Forelimb muscle (tissue), 1 donor: ENCODE measurements at regions not wholly inside any gene's neighbourhood (a gene's known extent, or its start where the extent isn't known, plus 50 kb on each side); places are given as distances from the start of the nearest gene placed in this dataset.

ENCODE experiments used
- DNase-seq: peaks from one replicate; pipeline ENCODE4 v3.0.0-alpha.2; 2013; ENCODE audit warnings: low read depth

DNA sequence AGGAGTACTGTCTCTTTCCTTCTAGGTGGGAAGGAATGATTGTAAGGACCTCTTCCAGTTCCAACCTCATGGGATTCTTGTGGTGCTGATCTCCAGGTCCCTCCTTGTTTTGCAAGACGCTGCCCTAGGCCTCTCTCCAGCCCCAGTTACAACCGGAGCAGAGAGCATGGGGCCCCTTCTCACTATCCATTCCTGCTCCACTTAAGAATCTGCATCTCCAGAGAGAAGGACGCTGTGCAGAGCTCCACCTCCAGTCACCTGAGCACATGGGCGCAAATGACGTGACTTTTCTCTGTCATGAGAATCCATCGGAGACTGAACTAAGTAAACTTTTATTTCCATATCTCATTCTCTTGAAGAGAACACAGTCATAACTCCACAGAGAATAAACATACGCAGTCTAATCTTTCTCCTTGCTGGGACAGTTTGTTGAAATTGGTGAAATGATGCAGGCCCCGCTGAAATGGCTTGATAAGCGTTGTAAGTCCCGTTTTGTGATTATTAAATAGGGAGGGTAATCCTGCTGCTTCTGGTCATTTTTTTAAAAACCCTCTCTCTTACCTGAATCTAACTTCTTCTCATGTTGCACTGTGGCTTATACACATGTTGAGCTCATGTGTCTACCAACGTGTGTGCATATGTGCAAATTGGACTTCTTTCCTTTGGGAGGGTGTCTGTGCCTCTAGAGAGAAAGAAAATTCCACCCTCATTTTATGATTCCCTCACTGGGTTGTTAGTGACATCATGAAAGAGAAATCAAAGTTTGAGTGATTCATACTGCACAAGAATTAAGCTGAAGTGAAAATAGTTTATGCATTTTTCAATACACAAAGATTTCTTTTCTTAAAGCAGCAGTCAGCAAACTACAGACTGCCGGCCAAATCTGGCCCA, 133.2 kb upstream of the TBX20 start:
- no peak for DNase-seq

GRCh38 chr7:35386082-35386815, 132.3 kb upstream of the TBX20 start:
- no peak for DNase-seq

DNA sequence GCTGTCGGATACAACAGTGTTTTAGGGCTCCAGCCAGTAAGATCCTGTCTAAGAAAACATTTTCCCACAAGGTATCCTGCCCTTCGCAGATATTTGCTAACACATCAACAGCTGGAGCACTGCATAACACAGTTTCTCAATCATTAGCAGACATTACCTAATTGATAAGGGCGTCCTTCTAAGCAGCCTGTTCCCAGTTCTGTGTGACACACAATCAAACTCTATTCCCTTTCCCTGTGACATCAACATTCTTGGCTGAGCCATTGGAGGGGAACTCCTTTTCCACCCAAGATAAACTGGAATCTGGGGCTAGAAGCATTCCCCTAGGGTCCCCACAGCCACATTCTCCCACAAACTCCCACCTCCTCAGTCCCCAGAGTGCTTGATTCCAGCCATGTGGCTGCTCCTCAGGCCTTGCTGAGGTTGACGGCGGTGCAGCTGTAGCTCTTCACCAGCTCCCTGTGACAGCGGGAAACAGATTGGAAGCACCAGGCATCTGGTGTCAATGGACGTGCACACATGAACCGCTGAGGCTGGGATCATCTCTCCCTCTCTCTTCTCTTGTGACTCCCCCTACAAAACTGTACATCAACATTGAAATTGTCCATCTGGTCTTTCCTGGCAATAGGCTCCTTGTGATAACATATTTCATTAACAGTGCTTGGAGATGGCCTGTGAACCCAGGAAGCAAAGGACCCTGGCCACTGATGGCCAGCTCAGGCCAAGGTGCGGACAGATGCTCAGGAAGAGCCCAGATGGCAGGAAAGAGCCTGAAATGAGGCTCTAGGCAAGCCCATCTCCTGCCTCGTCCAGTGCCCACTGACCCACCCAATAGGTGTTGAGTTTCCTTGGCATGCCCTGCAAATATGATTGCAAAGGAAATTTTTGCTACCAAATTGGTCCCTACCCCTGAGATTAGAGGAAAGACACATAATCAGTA, 131.1 kb upstream of the TBX20 start:
- no peak for DNase-seq

- DNase-seq: no peak
Observed at GRCh38 chr7:35380739-35381224, 126.9 kb upstream of the TBX20 start.

- DNase-seq: no peak
Observed at GRCh38 chr7:35379481-35379880, 125.6 kb upstream of the TBX20 start.

GRCh38 chr7:35375516-35375915, 121.6 kb upstream of the TBX20 start:
- no peak for DNase-seq

- DNase-seq: no peak
Observed at GRCh38 chr7:35374858-35375257, 121.0 kb upstream of the TBX20 start.

GRCh38 chr7:35371221-35371620, 117.3 kb upstream of the TBX20 start:
- DNase-seq: no peak

DNA sequence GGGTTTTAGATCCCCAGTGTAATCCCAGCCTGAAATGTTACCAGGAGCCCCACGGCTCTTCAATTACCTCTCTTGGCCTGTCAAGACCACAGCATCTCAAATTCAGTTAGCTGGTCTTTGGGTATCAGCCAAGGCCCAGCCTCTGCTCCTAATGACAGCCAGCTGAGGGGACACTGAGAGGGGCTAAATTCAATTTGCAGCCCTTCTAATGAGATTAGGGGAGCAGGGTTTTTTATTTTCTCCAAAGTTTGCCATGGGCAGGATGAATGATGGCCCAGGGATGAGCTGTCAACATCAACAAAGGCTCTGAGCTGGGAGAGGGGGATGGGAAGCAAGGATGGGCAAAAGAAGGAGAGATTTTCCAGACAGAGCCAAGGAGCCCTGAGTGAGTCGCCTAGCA, 116.8 kb upstream of the TBX20 start:
- no peak for DNase-seq

DNA sequence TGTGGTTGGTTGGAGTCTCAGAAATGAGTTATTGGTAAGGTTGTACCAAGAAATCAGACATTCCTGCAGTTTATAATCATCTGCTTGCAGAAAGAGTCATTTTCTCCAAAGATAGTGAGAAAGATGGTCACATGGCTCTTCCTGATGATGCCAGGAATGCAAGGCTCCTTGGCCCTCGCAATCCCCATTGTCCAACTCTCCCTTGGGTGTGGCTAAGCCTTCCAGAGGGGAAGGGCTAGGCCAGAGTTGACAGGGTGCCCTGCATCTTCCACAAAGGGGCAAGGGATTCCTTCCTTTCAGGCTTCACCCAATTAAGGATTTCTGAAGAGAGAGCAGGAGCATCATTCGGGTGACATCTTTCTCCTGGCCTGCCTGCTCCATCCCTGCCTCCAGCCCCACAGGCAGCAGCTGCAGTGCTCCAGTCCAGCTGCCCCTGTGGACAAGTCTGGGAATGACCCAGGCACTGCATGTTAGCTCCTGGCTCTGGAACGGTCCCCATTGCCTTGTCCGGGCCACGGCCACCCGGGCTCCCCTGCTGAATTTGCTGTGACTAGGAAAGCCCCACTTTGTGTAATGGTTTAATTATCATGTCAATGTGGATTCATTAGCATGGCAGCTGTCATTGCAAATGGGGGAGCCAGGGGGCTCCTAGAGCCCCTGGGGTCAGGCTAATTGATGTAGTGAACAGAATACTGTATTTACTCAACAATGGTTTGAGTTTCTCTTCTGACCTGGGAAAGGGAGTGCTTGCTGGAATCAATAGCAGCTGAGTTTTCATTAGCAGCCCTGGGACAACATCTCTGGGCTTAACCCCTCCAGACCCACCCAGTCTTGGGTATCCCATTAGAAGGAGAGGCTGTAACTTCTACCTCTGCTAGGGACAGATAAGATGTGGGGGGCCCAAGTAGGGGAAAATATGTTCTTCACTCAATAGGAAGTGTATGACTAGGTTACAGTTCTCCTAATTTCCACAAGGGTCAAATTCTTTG, 112.6 kb upstream of the TBX20 start:
- no peak for DNase-seq

GRCh38 chr7:35365523-35365922, 111.6 kb upstream of the TBX20 start:
- DNase-seq: no peak

GRCh38 chr7:35362341-35362740, 108.4 kb upstream of the TBX20 start:
- no peak for DNase-seq

DNA sequence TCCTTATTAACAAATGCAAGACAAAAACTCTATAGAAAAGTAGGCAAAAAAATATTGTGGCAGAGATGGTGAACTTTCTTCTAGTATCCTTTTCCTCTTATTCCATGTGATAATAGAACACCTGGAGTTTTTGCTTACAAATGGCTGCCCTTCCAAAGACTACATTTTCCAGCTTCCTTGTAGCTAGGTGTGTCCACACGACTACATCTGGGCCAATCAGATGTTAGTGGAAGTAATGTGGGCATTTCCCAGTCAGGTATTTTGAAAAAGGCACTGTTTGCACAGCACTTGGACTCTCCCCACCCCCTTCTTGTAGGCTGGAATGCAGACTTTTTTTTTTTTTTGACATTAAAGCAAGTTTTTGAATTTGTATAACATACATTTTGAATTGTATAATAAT, 105.5 kb upstream of the TBX20 start:
- no peak for DNase-seq

- no peak for DNase-seq
Observed at GRCh38 chr7:35356495-35356894, 102.6 kb upstream of the TBX20 start.

DNA sequence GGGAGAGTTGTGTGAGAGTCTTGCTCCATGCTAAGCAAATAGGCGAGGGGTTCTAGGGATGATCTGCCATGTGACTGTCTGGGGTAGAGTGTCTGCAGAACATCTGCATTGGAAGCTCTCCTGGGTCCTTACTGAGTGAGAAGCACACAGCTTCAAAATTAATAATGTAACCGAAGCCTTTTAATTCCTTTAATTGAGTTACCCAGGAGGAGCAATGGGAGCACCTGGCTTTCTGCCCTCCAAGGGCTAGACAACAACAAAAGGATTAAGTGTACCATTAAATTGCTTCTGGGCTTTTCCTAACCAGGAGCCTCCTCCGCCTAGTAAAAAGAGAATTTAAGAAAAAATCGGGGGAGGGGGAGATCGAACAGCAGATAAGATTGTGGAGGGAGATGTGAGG, 102.0 kb upstream of the TBX20 start:
- DNase-seq: no peak

- no peak for DNase-seq
Observed at GRCh38 chr7:35355199-35355598, 101.3 kb upstream of the TBX20 start.

DNA sequence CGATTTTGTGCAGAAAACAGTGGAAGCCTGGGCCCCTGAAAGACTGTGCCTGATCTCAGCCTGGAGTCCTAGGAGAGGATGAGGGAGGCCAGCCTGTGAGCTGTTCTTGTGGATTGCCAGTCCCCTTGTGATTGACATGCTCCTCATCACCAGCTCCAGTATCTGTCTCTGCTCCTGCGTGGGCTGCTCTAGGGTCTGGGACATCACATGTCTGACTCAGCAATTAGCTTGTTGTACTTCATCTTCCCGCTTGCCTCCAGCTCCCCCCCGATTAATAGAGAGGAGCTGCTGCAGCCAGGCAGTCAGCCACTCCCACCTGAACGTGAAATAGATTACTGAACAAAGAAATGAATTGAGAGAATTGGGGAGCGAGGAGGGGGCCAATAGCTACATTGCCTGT, 99.6 kb upstream of the TBX20 start:
- DNase-seq: no peak

DNA sequence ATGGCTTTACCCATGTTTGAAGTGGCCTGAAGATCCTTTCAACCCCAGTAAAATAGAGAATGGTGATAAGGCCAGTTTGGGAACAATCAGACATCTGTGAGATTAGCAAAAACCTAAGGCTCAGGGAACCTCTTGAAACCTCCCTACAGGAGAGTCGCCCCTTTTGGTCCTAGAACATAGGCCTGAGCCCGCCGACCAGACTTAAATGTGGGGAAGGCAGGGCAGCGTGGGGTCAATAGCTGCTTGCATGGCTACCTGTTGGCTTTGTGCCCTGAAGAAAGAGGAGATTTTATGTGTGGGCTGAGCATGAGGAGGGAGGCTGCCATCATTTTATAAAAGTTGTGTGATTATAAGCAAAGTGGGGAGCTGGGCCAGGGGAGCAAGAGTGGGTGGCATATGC, 97.6 kb upstream of the TBX20 start:
- no peak for DNase-seq

DNA sequence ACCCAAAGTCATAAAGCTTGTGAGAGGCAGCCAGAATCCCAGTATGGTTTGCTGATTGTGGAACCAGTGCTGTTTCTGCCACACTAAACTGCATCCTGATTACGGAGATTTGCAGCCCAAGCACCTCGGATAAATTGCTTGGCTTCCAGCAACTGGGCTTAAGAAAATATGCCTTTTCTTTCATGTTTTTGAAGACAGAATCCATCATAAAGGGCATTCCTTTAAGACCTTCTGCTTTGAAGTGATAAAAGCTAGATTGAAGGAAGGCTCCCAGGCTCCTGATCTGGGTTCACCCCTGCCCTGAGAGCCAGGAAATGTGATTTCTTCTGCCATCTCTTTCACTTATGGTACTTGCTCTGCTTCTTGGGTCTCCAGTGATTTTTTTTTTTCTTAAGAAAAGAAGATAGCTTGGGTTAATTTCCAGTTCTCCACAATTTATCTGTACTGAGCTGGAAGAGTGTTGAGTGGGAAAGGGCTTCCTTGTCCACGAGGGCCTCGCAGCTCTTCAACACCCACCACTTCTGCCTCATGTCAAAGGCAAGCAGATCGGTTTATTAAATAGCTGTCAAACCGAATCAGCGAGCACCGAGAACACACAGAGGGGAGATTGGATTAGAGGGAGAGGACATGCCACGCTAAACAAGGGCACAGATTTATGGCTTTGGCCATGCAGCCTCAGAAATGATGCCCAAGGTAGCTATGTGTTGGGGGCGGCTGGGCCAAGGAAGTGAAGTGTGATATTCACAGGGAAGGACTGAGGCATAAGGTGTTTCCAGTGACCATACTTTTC, 94.9 kb upstream of the TBX20 start:
- DNase-seq: no peak

DNA sequence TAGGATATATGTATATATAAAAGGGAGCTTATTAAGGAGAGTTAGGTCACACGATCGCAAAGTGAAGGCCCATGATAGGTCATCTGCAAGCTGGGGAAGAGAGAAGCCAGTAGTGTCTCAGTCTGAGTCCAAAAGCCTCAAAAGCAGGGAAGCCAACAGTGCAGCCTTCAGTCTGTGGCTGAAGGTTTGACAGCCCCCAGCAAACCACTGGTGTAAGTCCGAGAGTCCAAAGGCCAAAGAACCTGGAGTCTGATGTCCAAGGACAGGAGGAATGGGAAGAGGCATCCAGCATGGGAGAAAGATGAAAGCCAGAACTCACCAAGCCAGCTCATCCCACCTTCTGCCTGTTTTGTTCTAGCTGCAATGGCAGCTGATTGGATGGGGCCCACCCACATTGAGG, 88.9 kb upstream of the TBX20 start:
- no peak for DNase-seq
